KBM-7 (cell line): ENCODE measurements at regions not wholly inside any gene's neighbourhood (a gene's known extent, or its start where the extent isn't known, plus 50 kb on each side); places are given as distances from the start of the nearest gene placed in this dataset.
A peak's percentile ranks its signal among the peaks of the same experiment; 100 is the strongest.
"Not testable (repeated sequence)": the region's sequence is repeated elsewhere in the genome, so short reads cannot be mapped to it uniquely, and the experiment has no call there.

Experiments used
- DNase-seq: peaks from one replicate; pipeline ENCODE4 v3.0.0-alpha.2; 2015
- in situ Hi-C: fragments of 300-500 bp; cut with MboI; formaldehyde crosslinking; loops from 2 replicates; pipeline ENCODE4 v1.14.3; 2020; ENCODE audit warnings: low sequenced_read_pairs, low pct_unique_long_range_greater_than_20kb, mixed read lengths

- DNase-seq: no peak
- in situ Hi-C loops: no loop called here
These were observed 788.5 kb downstream of the MCTP2 start for GRCh38 chr15:95019907-95020306.

GRCh38 chr15:95021816-95022215 lies 790.5 kb downstream of the MCTP2 start:
- no peak for DNase-seq
- in situ Hi-C loops: no loop called here

DNA sequence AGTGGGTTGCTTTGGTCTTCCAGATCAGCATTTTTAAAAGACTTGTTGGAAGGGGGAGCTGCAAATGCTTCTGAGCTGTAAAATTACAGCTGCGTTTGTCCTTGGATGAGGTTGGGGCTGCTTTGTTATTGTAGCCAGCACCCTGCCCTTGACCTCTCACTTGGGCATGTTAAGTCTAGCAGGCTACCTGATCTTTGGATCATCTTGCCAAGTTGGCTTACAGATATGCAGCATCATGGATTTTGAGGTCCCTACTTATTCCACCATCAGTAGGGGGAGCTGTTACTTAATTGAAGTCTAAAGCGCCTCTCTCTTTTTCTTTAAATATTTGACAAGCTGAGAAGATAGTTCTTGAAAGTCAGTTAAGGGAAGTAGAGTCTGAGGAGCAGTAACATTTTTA lies 793.0 kb downstream of the MCTP2 start:
- peak; percentile 20 for DNase-seq
- in situ Hi-C loops: no loop called here

DNA sequence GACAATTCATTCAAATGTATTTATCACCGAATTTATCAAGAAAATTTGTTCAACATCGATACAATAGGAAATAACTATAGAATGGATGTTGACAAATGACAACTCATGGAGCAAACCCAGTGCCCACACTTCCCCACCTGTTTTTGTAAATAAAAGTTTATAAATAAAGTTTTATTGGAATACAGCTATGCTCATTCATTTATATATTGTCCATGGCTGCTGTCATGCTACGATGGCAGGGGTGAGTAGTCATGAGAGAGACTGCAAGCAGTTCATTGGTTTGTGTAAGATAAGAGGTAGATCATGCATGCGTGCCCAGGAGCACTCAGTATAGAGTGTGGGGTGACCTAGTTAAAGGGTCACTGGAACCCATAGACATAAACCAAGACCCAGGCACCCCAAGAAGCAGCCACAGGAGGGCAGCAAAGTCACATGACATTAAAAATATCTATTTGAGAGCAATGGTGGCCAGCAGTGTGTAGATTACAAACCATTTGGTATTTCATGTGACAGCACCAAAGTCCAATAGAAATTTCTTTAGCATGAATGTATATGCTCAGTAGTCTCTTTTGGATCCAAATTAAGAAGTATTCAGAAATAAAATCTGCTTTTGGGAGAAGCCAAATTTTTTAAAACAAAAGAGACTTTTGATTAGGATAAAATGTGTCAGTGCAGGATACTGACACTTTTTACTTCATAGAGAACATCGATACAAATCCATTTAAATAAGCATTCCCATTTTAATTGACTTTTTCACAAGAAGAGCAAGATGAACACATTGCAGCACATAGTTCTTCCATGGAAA lies 794.8 kb downstream of the MCTP2 start:
- in situ Hi-C loops: no loop called here
- peak; percentile 47 for DNase-seq

- no peak for DNase-seq
- in situ Hi-C loops: no loop called here
These were observed 796.6 kb downstream of the MCTP2 start for GRCh38 chr15:95027981-95028380.

DNA sequence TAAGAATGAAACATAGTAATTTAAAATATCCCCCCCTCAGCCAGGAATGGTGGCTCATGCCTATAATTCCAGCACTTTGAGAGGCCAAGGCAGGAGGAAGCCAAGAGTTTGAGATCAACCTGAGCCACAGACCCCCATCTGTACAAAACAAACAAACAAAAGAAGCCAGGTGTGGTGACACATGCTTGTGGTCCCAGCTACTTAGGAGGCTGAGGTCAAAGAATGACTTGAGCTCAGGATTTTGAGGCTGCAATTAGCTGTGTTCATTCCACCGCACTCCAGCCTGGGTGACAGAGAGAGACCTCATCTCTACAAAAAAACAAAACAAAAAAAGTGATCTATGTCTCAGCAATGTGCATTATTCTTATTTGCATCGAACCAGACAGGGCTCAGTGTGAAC lies 800.8 kb downstream of the MCTP2 start:
- in situ Hi-C loops: no loop called here

DNA sequence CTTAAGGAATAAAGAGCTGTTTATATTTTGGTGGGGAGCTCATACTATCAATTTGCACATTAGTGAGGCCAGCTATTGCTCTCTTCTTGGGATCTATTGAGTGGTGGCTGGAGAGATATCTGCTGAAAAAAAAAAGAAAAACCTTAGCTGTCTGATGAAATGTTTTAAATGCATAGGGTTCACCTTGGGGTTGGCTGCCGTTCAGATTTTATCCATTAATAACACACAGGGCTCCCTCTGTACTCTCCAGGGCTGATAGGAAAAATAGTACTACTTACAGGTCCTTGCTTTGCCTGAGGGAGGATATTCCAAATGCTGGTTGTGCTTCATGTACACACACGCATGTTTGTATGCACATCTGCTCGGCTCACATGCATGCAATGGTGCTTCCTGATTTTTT lies 803.7 kb downstream of the MCTP2 start:
- in situ Hi-C loops: no loop called here
- no peak for DNase-seq

More for the DNA sequence above, 800.8 kb downstream of the MCTP2 start:
- DNase-seq: no peak

GRCh38 chr15:95041297-95041696 lies 809.9 kb downstream of the MCTP2 start:
- in situ Hi-C loops: no loop called here
- no peak for DNase-seq

GRCh38 chr15:95043236-95043932 lies 812.0 kb downstream of the MCTP2 start:
- in situ Hi-C loops, DNase-seq: not testable (repeated sequence)

DNA sequence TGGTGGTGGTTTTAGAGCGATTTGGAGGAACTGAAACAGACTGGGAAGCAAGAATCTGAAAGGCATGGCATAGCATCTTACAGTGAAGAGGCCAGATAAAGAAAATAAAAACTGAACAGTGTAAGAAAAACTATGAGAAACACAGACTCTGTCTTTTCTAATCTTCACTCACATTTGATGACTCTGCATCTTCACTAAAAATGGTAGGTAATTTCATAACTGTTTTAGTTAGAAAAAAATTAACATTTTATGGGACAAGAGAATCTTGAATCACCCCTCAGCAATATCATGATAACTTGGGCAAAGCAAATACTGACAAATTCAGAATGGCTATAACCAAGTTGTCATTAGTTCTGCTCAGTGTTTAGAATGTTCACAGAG lies 812.6 kb downstream of the MCTP2 start:
- no peak for DNase-seq
- in situ Hi-C loops: no loop called here

GRCh38 chr15:95044745-95045417 lies 813.5 kb downstream of the MCTP2 start:
- DNase-seq: no peak
- in situ Hi-C loops: no loop called here

- DNase-seq: no peak
- in situ Hi-C loops: no loop called here
These were observed 820.5 kb downstream of the MCTP2 start for GRCh38 chr15:95051861-95052260.

- in situ Hi-C loops: no loop called here
- no peak for DNase-seq
These were observed 828.1 kb downstream of the MCTP2 start for GRCh38 chr15:95059346-95059905.

GRCh38 chr15:95068701-95069521 lies 837.5 kb downstream of the MCTP2 start:
- DNase-seq: no peak
- in situ Hi-C loops: no loop called here

GRCh38 chr15:95075792-95076677 lies 844.7 kb downstream of the MCTP2 start:
- in situ Hi-C loops: no loop called here
- no peak for DNase-seq

DNA sequence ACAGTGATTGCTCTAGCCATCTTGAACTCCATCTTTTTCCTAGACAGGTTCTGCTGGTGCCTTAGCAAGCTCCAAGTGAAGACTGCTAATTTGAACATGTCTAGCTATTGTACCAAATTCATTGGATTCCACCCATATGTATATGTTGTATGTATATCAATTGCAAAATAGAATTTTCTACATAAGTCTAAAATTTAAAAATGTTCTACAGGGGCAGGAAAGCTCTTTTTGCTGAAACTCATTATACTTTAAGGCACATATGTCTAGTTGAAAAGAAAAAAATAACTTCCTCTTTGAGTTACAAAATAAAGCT lies 845.3 kb downstream of the MCTP2 start:
- no peak for DNase-seq
- in situ Hi-C loops: no loop called here

DNA sequence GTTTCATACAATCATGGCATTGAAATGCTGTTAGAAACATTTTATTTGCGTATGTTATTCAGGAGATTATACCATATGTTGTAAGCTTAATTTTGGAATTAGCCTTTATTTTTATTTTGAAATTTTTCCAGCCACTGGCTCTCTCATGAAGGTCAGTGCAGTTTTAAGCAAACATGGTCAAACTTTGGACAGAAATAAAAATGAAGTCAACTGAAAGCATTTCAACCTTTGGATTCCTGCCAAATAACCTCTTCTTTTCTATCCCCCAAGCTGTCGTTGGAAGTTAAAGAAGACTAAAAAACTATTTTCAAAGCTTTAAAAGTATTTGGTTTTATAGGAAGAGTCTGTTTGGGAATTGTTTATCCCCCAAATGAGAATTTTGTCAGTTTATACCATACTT lies 846.6 kb downstream of the MCTP2 start:
- in situ Hi-C loops: no loop called here
- no peak for DNase-seq

- in situ Hi-C loops, DNase-seq: not testable (repeated sequence)
These were observed 848.9 kb downstream of the MCTP2 start for GRCh38 chr15:95080228-95080627.
